Endodermal cell (in vitro differentiated cells): ENCODE measurements at regions not wholly inside any gene's neighbourhood (a gene's known extent, or its start where the extent isn't known, plus 50 kb on each side); places are given as distances from the start of the nearest gene placed in this dataset.

Experiments
- DNase-seq: peaks from one replicate; pipeline ENCODE4 v3.0.0-alpha.2; 2017
- H3K27ac ChIP-seq: 2 replicates; pipeline ENCODE4 v1.5.1; 2013; ENCODE audit warnings: mild to moderate bottlenecking, low read depth, low read length, moderate library complexity
- H3K27me3 ChIP-seq: 2 replicates; pipeline ENCODE4 v1.6.1; 2013; ENCODE audit warnings: mild to moderate bottlenecking, low read length, moderate library complexity; ENCODE audit not compliant: insufficient read depth, control insufficient read depth, poor library complexity, severe bottlenecking
- H3K36me3 ChIP-seq: 2 replicates; pipeline ENCODE4 v1.7.0; 2013; ENCODE audit warnings: mild to moderate bottlenecking, low read length, moderate library complexity; ENCODE audit not compliant: control insufficient read depth, insufficient read depth
- H3K4me1 ChIP-seq: one replicate; pipeline ENCODE4 v1.7.0; 2013; ENCODE audit warnings: low read length; ENCODE audit not compliant: control insufficient read depth, insufficient read depth
- H3K4me3 ChIP-seq: 2 replicates; pipeline ENCODE4 v1.5.1; 2013; ENCODE audit warnings: mild to moderate bottlenecking, low read length, moderate library complexity
- H3K9ac ChIP-seq: 2 replicates; pipeline ENCODE4 v1.6.1; 2013; ENCODE audit warnings: mild to moderate bottlenecking, low read length, moderate library complexity; ENCODE audit not compliant: poor library complexity, severe bottlenecking; ENCODE audit errors: extremely low read depth
- H3K9me3 ChIP-seq: 2 replicates; pipeline ENCODE4 v1.6.1; 2013; ENCODE audit warnings: mild to moderate bottlenecking, low read length, moderate library complexity; ENCODE audit not compliant: control insufficient read depth
- H3K27ac Mint-ChIP-seq: 2 replicates; pipeline ENCODE4 v1.8.0; 2020; ENCODE audit warnings: mixed read lengths
- H3K27me3 Mint-ChIP-seq: 2 replicates; pipeline ENCODE4 v1.8.0; 2021; ENCODE audit warnings: mild to moderate bottlenecking, mixed read lengths; ENCODE audit not compliant: insufficient read depth
- H3K36me3 Mint-ChIP-seq: 2 replicates; pipeline ENCODE4 v1.8.0; 2020; ENCODE audit warnings: low read depth, mixed read lengths
- H3K4me1 Mint-ChIP-seq: 2 replicates; pipeline ENCODE4 v1.8.0; 2020; ENCODE audit warnings: mixed read lengths
- H3K4me3 Mint-ChIP-seq: 2 replicates; pipeline ENCODE4 v1.8.0; 2020; ENCODE audit warnings: mild to moderate bottlenecking, moderate library complexity, mixed read lengths
- H3K9me3 Mint-ChIP-seq: 2 replicates; pipeline ENCODE4 v1.8.0; 2020; ENCODE audit warnings: mild to moderate bottlenecking, mixed read lengths
- CTCF ChIP-seq: fragments of 200-600 bp; sonication (generic); conservative IDR thresholded peaks from 2 replicates; pipeline ENCODE4 v1.5.0; 2021; ENCODE audit warnings: antibody characterized with exemption, mild to moderate bottlenecking
- WGBS, 2 experiments: methylation state at CpG; one replicate each; pipeline versions ENCODE4 v1.1.5 to v1.1.7; 2013; ENCODE audit warnings: missing lambda C conversion rate in 2 of 2, mixed read lengths in 1 of 2; ENCODE audit not compliant: insufficient coverage in 1 of 2, insufficient read length in 1 of 2; 5-methylcytosine and 5-hydroxymethylcytosine counted together

GRCh38 chr2:18777250-18777812 is 188.0 kb upstream of the NT5C1B start:
- H3K27ac Mint-ChIP-seq: no peak overlapping the region

GRCh38 chr2:18771212-18771611 is 181.8 kb upstream of the NT5C1B start:
- WGBS, 2 experiments: 67 to 80% methylated on average over 1 of the region's 1 CpG
- Histone ChIP-seq H3K27me3 (peaks cover 72% of the 10 kb centered on the region), H3K4me1 (peaks cover 2% of the 10 kb centered on the region), H3K9ac (no peak overlapping the region), H3K27ac (no peak overlapping the region), H3K9me3 (peaks cover 6% of the 10 kb centered on the region), H3K36me3 (no peaks in the 10 kb centered on the region), H3K4me3 (no peak overlapping the region)
- Mint-ChIP-seq H3K36me3 (no peaks in the 10 kb centered on the region), H3K27me3 (peaks cover 79% of the 10 kb centered on the region), H3K27ac (no peak overlapping the region), H3K4me1 (peaks cover 3% of the 10 kb centered on the region), H3K9me3 (peaks cover 3% of the 10 kb centered on the region), H3K4me3 (no peak overlapping the region)
- no peak for TF ChIP-seq CTCF
- DNase-seq: no peak

More at GRCh38 chr2:18777250-18777812, 188.0 kb upstream of the NT5C1B start:
- 16% methylated on average over 2 of the region's 2 CpGs; no CpG with 5 or more reads in 1 of the 2 experiments for WGBS, 2 experiments
- Histone ChIP-seq H3K4me1 (peaks cover 13% of the 10 kb centered on the region), H3K36me3 (no peaks in the 10 kb centered on the region), H3K27ac (no peak overlapping the region), H3K4me3 (peak overlapping the region; percentile 62), H3K27me3 (peaks cover 84% of the 10 kb centered on the region), H3K9ac (no peak overlapping the region), H3K9me3 (no peaks in the 10 kb centered on the region)
- H3K36me3 Mint-ChIP-seq: no peaks in the 10 kb centered on the region
- H3K27me3 Mint-ChIP-seq: peaks cover 86% of the 10 kb centered on the region
- no peaks in the 10 kb centered on the region for H3K9me3 Mint-ChIP-seq
- H3K4me1 Mint-ChIP-seq: peaks cover 30% of the 10 kb centered on the region
- DNase-seq: peak; percentile 87
- no peak overlapping the region for H3K4me3 Mint-ChIP-seq
- TF ChIP-seq CTCF: no peak

GRCh38 chr2:18763338-18763737 is 174.0 kb upstream of the NT5C1B start:
- no peak overlapping the region for H3K4me3 ChIP-seq
- H3K27ac Mint-ChIP-seq: no peak overlapping the region
- WGBS, 2 experiments: 67 to 83% methylated on average over 1 of the region's 1 CpG

More at GRCh38 chr2:18763338-18763737, 174.0 kb upstream of the NT5C1B start:
- TF ChIP-seq CTCF: no peak
- Histone ChIP-seq H3K4me1 (no peaks in the 10 kb centered on the region), H3K36me3 (no peaks in the 10 kb centered on the region), H3K27me3 (peaks cover 45% of the 10 kb centered on the region), H3K27ac (no peak overlapping the region), H3K9me3 (peaks cover 2% of the 10 kb centered on the region), H3K9ac (no peak overlapping the region)
- peaks cover 1% of the 10 kb centered on the region for H3K9me3 Mint-ChIP-seq
- no peaks in the 10 kb centered on the region for H3K36me3 Mint-ChIP-seq
- DNase-seq: no peak
- H3K27me3 Mint-ChIP-seq: peaks cover 69% of the 10 kb centered on the region
- no peak overlapping the region for H3K4me3 Mint-ChIP-seq
- peaks cover 4% of the 10 kb centered on the region for H3K4me1 Mint-ChIP-seq
